GM19023 (cell line): ENCODE measurements at regions not wholly inside any gene's neighbourhood (a gene's known extent, or its start where the extent isn't known, plus 50 kb on each side); places are given as distances from the start of the nearest gene placed in this dataset.

Source experiments
- ATAC-seq: cut with Tn5 transposase; IDR thresholded peaks from one replicate; pipeline ENCODE4 v1.9.1; 2021; ENCODE audit warnings: mild to moderate bottlenecking, moderate library complexity; ENCODE audit not compliant: unreplicated experiment

DNA sequence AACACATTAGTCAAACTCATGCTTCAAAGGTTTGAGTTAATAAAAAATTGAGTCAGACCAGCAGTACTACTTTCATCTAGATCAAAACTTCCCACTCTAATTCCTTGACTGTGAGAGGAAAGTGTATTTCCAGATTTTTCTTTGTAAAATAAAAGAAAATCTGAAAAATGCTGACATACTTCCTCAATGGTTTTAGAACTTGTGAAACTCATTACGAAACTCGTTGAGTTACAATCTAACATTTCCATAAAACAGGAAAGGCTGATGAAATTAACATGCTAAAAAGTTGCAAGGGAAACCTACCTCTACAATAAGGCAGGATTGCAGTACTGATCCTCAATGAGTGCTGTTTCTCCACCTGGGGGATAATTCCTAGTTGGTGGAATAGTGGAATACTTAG is 217.8 kb upstream of the HCCS start:
- ATAC-seq, result no peak

DNA sequence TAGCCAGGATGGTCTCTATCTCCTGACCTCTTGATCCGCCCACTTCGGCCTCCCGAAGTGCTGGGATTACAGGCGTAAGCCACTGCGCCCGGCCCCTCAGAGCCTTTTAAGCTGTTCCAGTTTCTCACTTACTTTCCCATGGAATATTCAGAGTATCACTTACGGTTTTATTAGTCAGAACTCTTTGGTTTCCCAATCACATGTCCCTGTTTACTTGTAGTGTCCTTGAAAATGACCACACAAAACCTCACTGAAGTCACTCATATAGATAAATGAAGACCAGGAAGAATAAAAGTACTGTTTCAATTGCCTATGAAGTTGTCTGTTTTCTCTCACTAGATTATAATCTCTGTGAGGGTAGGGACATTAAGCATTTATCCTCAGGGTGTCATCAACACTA is 217.2 kb upstream of the HCCS start:
- no peak for ATAC-seq

DNA sequence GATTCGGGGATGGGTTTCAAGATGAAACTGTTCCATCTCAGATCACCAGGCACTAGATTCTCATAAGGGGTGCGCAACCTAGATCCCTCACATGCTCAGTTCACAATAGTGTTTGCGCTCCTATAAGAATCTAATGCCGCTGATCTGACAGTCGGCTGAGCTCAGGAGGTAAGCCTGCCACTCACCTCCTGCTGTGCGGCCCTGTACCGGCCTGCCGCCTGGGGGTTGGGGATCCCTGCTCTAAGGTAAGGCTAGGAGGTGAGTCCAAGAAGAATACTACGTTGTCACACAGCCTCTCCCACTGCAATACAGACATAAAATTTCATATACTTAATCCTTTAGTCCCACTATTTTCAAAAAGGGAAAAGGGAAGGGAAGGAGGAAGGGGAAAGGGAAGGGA is 213.4 kb upstream of the HCCS start:
- ATAC-seq, result no peak

DNA sequence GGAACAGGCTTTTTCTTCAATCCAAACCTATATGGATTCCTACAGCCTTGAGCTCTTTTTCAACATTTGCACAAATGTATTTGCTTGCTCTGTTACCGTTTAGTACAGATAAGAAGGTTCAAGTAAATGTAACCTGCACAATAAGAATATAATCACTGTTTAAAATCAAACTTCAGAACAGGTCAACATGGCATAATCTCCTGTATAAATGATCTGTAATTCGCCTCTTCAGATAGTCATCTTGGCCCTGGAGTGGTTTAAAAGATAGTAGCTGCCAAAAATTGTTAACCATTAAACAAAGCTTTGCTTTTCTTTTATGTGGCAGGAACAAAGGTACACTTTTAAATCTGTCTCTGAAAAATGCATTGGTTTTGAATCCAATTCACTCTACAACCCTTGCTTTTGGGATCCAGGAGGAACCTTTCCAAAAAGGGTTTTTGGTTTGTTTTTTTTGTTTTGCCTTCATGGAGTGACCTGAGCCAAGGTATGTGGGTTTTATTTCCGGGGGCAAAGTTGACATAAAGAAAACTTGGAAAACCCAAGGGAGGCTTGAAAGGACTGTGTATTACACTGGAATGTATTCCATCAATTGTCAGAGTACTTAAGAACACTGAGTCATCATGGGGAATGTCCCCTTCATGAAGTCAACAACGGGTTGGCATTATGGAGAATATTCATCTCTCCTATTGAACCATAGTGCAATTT is 210.4 kb upstream of the HCCS start:
- ATAC-seq, result no peak

GRCh38 chrX:10901290-10901633 is 209.9 kb upstream of the HCCS start:
- no peak for ATAC-seq

DNA sequence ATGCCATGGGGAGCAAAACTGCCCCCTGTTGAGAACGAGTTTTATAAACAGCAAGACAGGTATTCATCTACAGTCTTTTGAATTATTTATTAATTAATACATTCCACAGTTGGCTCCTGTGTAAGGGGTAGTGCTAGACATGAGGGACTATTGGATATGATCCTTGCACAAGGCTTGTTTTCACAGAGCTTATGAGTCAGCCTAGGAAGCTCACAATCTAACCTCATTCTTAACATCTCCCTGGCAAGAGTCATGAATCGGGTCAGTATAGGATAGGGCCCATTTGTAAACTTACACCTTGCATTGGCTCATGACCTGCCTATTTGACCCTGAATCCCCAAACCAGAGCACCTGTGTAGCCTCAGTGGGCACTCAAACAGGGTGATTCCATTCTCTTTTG is 209.1 kb upstream of the HCCS start:
- ATAC-seq, result no peak

DNA sequence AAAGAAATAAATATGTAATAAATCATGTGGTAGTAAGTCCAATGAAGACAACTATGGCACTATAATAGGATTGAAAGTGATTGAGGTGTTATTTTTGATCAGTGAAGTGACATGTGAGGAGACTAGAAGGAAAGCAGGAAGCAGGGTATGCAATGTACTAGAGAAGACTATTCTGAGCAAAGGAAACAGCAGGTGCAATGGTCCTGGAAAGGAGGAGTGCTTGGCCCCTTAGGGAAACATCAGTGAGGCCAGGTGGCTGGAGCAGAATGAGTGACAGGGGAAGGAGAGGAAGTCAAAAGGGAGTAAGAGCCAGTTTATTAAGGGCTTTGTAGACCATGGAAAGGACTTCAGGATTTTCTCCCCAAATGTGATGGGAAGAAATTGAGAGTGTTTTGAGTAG is 207.6 kb upstream of the HCCS start:
- ATAC-seq, result no peak

GRCh38 chrX:10904220-10904619 is 206.9 kb upstream of the HCCS start:
- ATAC-seq, result no peak

DNA sequence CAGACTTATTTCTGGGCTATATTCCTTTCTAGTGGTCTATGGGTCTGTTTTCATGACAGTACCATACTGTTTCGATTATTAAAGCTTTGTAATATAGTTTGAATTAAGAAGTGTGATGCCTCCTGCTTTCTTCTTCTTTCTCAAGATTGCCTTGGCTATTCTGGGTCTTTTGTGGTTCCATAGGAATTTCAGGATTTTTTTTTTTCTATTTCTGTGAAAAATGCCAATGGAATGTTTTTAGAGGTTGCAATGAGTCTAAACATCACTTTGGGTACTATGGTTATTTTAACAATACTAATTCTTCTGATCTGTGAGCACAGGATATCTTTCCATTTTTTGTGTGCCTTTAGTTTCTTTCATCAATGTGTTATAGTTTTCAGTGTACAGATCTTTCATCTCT is 204.3 kb upstream of the HCCS start:
- no peak for ATAC-seq

- ATAC-seq, result no peak
These were observed 189.0 kb upstream of the HCCS start for GRCh38 chrX:10922159-10922558.

- no peak for ATAC-seq
These were observed 188.3 kb upstream of the HCCS start for GRCh38 chrX:10922835-10923234.

DNA sequence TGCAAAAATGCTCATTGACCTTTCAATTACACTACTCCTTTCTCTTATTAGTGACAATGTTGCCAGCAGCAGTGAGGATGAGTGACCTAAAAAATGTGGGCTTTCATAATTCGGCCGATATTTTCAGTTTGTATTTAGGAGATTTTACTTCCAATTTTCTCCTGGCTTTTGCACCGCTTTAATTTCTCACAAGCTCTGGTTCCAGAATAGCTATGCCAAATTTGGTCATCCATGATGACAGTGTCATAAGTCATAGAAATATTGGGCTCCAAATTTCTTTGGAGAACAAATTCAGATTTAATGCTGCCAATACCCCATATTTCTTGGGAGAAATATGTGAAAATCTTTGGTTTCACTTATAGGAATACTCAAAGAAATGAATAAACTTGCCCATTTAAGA is 187.7 kb upstream of the HCCS start:
- no peak for ATAC-seq

- ATAC-seq, result no peak
These were observed 184.7 kb upstream of the HCCS start for GRCh38 chrX:10926404-10926803.

GRCh38 chrX:10926891-10927290 is 184.2 kb upstream of the HCCS start:
- no peak for ATAC-seq

GRCh38 chrX:10929747-10930146 is 181.4 kb upstream of the HCCS start:
- ATAC-seq, result no peak

DNA sequence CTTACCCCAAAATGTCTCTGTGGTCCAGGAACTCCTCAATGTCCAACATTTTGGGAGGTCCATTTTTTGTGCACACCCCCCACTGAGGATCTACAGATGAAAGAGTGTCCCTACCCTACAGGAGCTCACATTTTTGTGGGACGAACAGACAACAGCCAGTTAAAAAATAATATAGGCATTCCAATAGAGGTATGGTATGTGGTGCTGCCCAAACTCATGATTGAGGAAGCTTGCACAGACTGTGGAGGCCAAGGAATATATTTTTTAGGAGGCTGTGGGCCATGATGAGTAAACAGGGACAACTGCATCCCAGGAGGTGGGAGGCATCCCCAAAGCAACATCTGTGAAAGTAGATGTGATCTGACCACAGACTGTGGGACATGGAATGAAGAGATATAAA is 181.0 kb upstream of the HCCS start:
- ATAC-seq, result no peak

DNA sequence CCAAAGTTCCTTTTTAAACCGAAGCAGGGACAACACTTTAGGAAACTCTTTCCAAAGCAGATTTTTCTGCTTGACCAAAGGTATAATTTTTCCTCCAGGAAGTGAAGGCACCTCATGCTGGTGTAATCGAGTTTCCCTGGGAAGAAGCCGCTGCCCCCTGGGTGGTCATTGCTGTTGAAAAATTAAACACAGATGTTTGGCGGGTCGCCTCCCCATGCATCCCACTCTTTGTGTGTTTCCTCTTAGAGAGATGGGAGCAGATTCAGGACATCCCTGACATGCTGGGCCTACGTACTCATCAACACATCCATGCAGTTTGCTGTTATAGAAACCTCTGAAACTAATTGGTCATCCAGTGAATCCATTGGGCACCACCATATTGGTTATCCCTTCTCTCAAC is 179.2 kb upstream of the HCCS start:
- no peak for ATAC-seq

GRCh38 chrX:10932842-10933440 is 178.2 kb upstream of the HCCS start:
- no peak for ATAC-seq

GRCh38 chrX:10935501-10935900 is 175.6 kb upstream of the HCCS start:
- no peak for ATAC-seq

DNA sequence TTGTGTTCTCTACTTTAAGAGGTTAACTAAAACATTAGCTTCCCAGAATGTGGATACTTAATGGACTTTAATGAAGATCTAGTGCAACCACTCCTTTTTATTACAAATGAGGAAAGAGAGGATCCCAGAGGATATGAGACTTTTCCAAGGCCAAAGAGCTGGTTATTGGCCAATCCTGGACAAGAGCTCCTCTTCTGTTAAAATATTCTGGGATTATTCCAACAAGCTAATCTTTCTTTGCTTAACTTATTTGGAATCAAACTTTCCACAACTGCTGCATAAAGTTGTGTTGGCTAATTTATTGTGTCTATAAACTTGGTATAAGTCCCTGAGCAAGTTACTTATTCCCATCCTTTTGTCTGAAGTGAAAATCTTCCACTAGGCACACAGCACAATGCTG is 174.2 kb upstream of the HCCS start:
- no peak for ATAC-seq

GRCh38 chrX:10938365-10938923 is 172.7 kb upstream of the HCCS start:
- no peak for ATAC-seq

GRCh38 chrX:10939424-10939823 is 171.7 kb upstream of the HCCS start:
- no peak for ATAC-seq
